ENCODE measurements at regions not wholly inside any gene's neighbourhood (a gene's known extent, or its start where the extent isn't known, plus 50 kb on each side); places are given as distances from the start of the nearest gene placed in this dataset.

DNA sequence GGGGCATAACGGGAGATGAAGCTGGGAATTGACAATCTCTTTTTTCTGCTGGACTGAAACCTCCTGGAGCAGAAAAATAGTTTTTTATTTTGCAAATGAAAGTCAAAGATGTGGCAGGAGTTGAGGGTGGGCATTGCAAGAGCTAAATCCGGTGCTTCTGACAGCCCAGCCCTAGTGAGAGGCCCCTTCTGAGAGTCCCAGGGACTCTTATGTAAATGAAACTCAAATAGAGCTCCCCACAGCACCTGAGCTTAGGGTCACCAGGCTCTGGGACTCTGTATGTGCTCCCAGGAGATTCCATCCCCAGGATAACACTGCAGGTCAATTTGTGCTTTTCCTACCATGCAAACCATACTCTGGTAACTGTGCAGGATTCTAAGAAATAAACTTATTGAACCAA lies 192.8 kb downstream of the ANKRD30B start:
- Histone ChIP-seq H3K79me2 (ENCODE audit: control insufficient read depth, low read length) (no peaks in the 10 kb centered on the region), H3K9me3 (ENCODE audit: control insufficient read depth, insufficient read depth, low read length) (no peaks in the 10 kb centered on the region), H3K4me3 (ENCODE audit: low read length) (no peak overlapping the region)

DNA sequence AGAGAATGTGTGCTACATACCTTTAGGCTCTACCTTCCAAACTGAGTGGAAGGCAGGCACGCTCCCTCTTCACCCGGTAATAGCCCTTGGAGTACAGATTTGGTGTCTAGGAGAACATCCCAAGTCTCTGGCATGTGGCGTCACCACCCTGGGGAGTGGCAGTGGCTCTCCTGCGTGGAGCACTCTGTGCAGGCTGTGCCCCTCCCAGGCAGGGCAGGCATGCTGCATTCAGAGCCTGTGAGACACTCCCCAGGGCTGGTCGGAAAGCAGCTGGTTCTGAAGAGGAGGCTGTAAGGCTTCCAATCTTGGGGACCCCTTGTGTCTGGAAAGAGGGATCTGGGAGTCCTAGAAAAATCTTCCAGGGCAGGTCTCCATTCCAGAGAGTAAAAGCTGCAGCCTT lies 193.3 kb downstream of the ANKRD30B start:
- H4K20me1 ChIP-seq (ENCODE audit: control insufficient read depth, insufficient read depth, low read depth, low read length) = no peaks in the 10 kb centered on the region
- H3K27ac ChIP-seq (ENCODE audit: low read depth, low read length) = no peak overlapping the region
- no peaks in the 10 kb centered on the region for H3K27me3 ChIP-seq (ENCODE audit: control insufficient read depth, low read length)
- no peaks in the 10 kb centered on the region for H3F3A ChIP-seq (ENCODE audit: control insufficient read depth, insufficient read depth)
- H3K9me3 ChIP-seq (ENCODE audit: control insufficient read depth, insufficient read depth, low read length) = no peaks in the 10 kb centered on the region; the same call in 1 of the 2 replicates
- no peaks in the 10 kb centered on the region for H3K79me2 ChIP-seq (ENCODE audit: control insufficient read depth, low read length)
- no peaks in the 10 kb centered on the region for H3K36me3 ChIP-seq (ENCODE audit: control insufficient read depth, low read length)
- no peaks in the 10 kb centered on the region for H3K4me1 ChIP-seq (ENCODE audit: control insufficient read depth, low read length)
- H3K4me3 ChIP-seq (ENCODE audit: low read length) = no peak overlapping the region
- TF ChIP-seq EZH2phosphoT487 (IDR thresholded peaks at IDR 0.05; ENCODE audit: borderline replicate concordance, low read length) = no peak
- TF ChIP-seq, protein P1, sequence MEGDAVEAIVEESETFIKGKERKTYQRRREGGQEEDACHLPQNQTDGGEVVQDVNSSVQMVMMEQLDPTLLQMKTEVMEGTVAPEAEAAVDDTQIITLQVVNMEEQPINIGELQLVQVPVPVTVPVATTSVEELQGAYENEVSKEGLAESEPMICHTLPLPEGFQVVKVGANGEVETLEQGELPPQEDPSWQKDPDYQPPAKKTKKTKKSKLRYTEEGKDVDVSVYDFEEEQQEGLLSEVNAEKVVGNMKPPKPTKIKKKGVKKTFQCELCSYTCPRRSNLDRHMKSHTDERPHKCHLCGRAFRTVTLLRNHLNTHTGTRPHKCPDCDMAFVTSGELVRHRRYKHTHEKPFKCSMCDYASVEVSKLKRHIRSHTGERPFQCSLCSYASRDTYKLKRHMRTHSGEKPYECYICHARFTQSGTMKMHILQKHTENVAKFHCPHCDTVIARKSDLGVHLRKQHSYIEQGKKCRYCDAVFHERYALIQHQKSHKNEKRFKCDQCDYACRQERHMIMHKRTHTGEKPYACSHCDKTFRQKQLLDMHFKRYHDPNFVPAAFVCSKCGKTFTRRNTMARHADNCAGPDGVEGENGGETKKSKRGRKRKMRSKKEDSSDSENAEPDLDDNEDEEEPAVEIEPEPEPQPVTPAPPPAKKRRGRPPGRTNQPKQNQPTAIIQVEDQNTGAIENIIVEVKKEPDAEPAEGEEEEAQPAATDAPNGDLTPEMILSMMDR (IDR thresholded peaks at IDR 0.05; ENCODE audit: low read depth, low read length, poor library complexity, severe bottlenecking) = no peak
- no peaks in the 10 kb centered on the region for H3K9me2 ChIP-seq (replicated peaks; ENCODE audit: control insufficient read depth, low read length)
- no peak overlapping the region for H3K4me2 ChIP-seq (ENCODE audit: low read length)

More for the DNA sequence above, 192.8 kb downstream of the ANKRD30B start:
- TF ChIP-seq, protein P1 (IDR thresholded peaks at IDR 0.05; ENCODE audit: low read depth, low read length, poor library complexity, severe bottlenecking) = no peak
- TF ChIP-seq EZH2phosphoT487 (IDR thresholded peaks at IDR 0.05; ENCODE audit: borderline replicate concordance, low read length) = no peak
- H3F3A ChIP-seq (ENCODE audit: control insufficient read depth, insufficient read depth) = no peaks in the 10 kb centered on the region
- no peak overlapping the region for H3K27ac ChIP-seq (ENCODE audit: low read depth, low read length)
- no peaks in the 10 kb centered on the region for H3K27me3 ChIP-seq (ENCODE audit: control insufficient read depth, low read length)
- no peak overlapping the region for H3K4me2 ChIP-seq (ENCODE audit: low read length)
- no peaks in the 10 kb centered on the region for H3K9me2 ChIP-seq (replicated peaks; ENCODE audit: control insufficient read depth, low read length)
- H4K20me1 ChIP-seq (ENCODE audit: control insufficient read depth, insufficient read depth, low read depth, low read length) = no peaks in the 10 kb centered on the region
- H3K4me1 ChIP-seq (ENCODE audit: control insufficient read depth, low read length) = no peaks in the 10 kb centered on the region
- no peaks in the 10 kb centered on the region for H3K36me3 ChIP-seq (ENCODE audit: control insufficient read depth, low read length)

DNA sequence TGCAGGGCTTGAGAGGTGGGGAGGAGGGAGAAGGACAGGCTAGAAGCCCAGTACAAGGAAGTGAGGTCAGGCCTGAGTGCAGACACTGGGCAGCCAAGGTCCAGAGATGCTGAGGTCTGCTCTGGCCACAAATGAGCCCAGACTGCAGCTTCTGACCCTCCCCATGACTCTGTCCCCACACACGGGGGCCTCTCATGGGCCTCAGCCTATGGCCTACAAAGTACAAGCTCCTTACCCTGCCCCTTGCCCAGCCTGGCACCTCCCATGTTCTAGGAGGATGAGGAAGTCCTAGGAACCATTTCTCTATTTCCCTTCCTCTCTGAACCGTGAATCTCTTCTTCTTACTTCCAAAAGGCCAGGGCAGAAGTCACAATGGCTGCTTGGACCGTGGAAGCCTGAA lies 193.8 kb downstream of the ANKRD30B start:
- H3F3A ChIP-seq (ENCODE audit: control insufficient read depth, insufficient read depth) = no peaks in the 10 kb centered on the region
- H3K27ac ChIP-seq (ENCODE audit: low read depth, low read length) = no peak overlapping the region

More for the DNA sequence above, 193.8 kb downstream of the ANKRD30B start:
- H3K9me2 ChIP-seq (replicated peaks; ENCODE audit: control insufficient read depth, low read length) = no peaks in the 10 kb centered on the region
- H3K36me3 ChIP-seq (ENCODE audit: control insufficient read depth, low read length) = no peaks in the 10 kb centered on the region
- H3K79me2 ChIP-seq (ENCODE audit: control insufficient read depth, low read length) = no peaks in the 10 kb centered on the region
- no peak overlapping the region for H3K4me2 ChIP-seq (ENCODE audit: low read length)
- TF ChIP-seq EZH2phosphoT487 (IDR thresholded peaks at IDR 0.05; ENCODE audit: borderline replicate concordance, low read length) = no peak
- TF ChIP-seq, protein P1 (IDR thresholded peaks at IDR 0.05; ENCODE audit: low read depth, low read length, poor library complexity, severe bottlenecking) = no peak
- H3K4me3 ChIP-seq (ENCODE audit: low read length) = no peak overlapping the region
- no peaks in the 10 kb centered on the region; the same call in 1 of the 2 replicates for H3K9me3 ChIP-seq (ENCODE audit: control insufficient read depth, insufficient read depth, low read length)
- H3K27me3 ChIP-seq (ENCODE audit: control insufficient read depth, low read length) = no peaks in the 10 kb centered on the region
- H3K4me1 ChIP-seq (ENCODE audit: control insufficient read depth, low read length) = no peaks in the 10 kb centered on the region
- H4K20me1 ChIP-seq (ENCODE audit: control insufficient read depth, insufficient read depth, low read depth, low read length) = no peaks in the 10 kb centered on the region

All from DOHH2 (cell line).